AG08395 (cell line): ENCODE measurements at regions not wholly inside any gene's neighbourhood (a gene's known extent, or its start where the extent isn't known, plus 50 kb on each side); places are given as distances from the start of the nearest gene placed in this dataset.
"Not testable (repeated sequence)": the region's sequence is repeated elsewhere in the genome, so short reads cannot be mapped to it uniquely, and the experiment has no call there.

ENCODE experiments used
- DNase-seq: peaks from one replicate; pipeline ENCODE4 v3.0.0; 2012; ENCODE audit warnings: mixed read lengths, low spot score

- DNase-seq: no peak
Observed at GRCh38 chr12:131229426-131230339, 276.0 kb downstream of the ADGRD1 start.

- no peak for DNase-seq
Observed at GRCh38 chr12:131230340-131231031, 276.8 kb downstream of the ADGRD1 start.

GRCh38 chr12:131231032-131231980, 277.6 kb downstream of the ADGRD1 start:
- no peak for DNase-seq

GRCh38 chr12:131232036-131232435, 278.3 kb downstream of the ADGRD1 start:
- no peak for DNase-seq

GRCh38 chr12:131232872-131233271, 279.2 kb downstream of the ADGRD1 start:
- not testable (repeated sequence) for DNase-seq

GRCh38 chr12:131233850-131234789, 280.4 kb downstream of the ADGRD1 start:
- DNase-seq: not testable (repeated sequence)

- not testable (repeated sequence) for DNase-seq
Observed at GRCh38 chr12:131234841-131235271, 281.1 kb downstream of the ADGRD1 start.

- DNase-seq: no peak
Observed at GRCh38 chr12:131235871-131236271, 282.2 kb downstream of the ADGRD1 start.

- DNase-seq: no peak
Observed at GRCh38 chr12:131239384-131240094, 285.8 kb downstream of the ADGRD1 start.

- no peak for DNase-seq
Observed at GRCh38 chr12:131241517-131241916, 287.8 kb downstream of the ADGRD1 start.

GRCh38 chr12:131242741-131243496, 289.2 kb downstream of the ADGRD1 start:
- DNase-seq: no peak

GRCh38 chr12:131244157-131244688, 290.5 kb downstream of the ADGRD1 start:
- DNase-seq: not testable (repeated sequence)

- DNase-seq: not testable (repeated sequence)
Observed at GRCh38 chr12:131245161-131245560, 291.5 kb downstream of the ADGRD1 start.

GRCh38 chr12:131245564-131246355, 292.1 kb downstream of the ADGRD1 start:
- no peak for DNase-seq

- DNase-seq: not testable (repeated sequence)
Observed at GRCh38 chr12:131247026-131247725, 293.5 kb downstream of the ADGRD1 start.

GRCh38 chr12:131247875-131248274, 294.2 kb downstream of the ADGRD1 start:
- DNase-seq: not testable (repeated sequence)

- DNase-seq: no peak
Observed at GRCh38 chr12:131249246-131250027, 295.7 kb downstream of the ADGRD1 start.
